Activated CD8-positive, alpha-beta memory T cell treated with anti-CD3 and anti-CD28 coated beads for 48 hours (primary cell): ENCODE measurements at regions not wholly inside any gene's neighbourhood (a gene's known extent, or its start where the extent isn't known, plus 50 kb on each side); places are given as distances from the start of the nearest gene placed in this dataset.
"Not testable (repeated sequence)": the region's sequence is repeated elsewhere in the genome, so short reads cannot be mapped to it uniquely, and the experiment has no call there.

Experiments
- DNase-seq, 3 experiments: peaks; one replicate each; pipeline ENCODE4 v3.0.0-alpha.2; 2020; ENCODE audit warnings: low read depth in 2 of 3, low spot score in 2 of 3

GRCh38 chr7:106382929-106383328, 98.1 kb upstream of the NAMPT start:
- DNase-seq, result no peak

- no peak for DNase-seq
These were observed 97.3 kb upstream of the NAMPT start for GRCh38 chr7:106382129-106382528.

GRCh38 chr7:106381252-106381651, 96.5 kb upstream of the NAMPT start:
- DNase-seq, result no peak

GRCh38 chr7:106377847-106378361, 93.1 kb upstream of the NAMPT start:
- no peak for DNase-seq

- no peak for DNase-seq
These were observed 91.4 kb upstream of the NAMPT start for GRCh38 chr7:106376026-106376799.

- DNase-seq, result no peak
These were observed 90.7 kb upstream of the NAMPT start for GRCh38 chr7:106375499-106375898.

GRCh38 chr7:106374437-106374836, 89.7 kb upstream of the NAMPT start:
- DNase-seq, result no peak

- no peak for DNase-seq
These were observed 88.0 kb upstream of the NAMPT start for GRCh38 chr7:106372595-106373318.

- DNase-seq, result no peak
These were observed 87.3 kb upstream of the NAMPT start for GRCh38 chr7:106372126-106372525.

GRCh38 chr7:106371629-106372028, 86.8 kb upstream of the NAMPT start:
- DNase-seq, result no peak

GRCh38 chr7:106370542-106370941, 85.8 kb upstream of the NAMPT start:
- DNase-seq, result no peak

- DNase-seq, result no peak
These were observed 85.0 kb upstream of the NAMPT start for GRCh38 chr7:106369816-106370215.

- no peak for DNase-seq
These were observed 84.6 kb upstream of the NAMPT start for GRCh38 chr7:106369352-106369751.

- DNase-seq, result no peak
These were observed 82.9 kb upstream of the NAMPT start for GRCh38 chr7:106367664-106368063.

GRCh38 chr7:106367018-106367420, 82.2 kb upstream of the NAMPT start:
- DNase-seq, result no peak

GRCh38 chr7:106365252-106366005, 80.6 kb upstream of the NAMPT start:
- no peak for DNase-seq

GRCh38 chr7:106362507-106362906, 77.7 kb upstream of the NAMPT start:
- not testable (repeated sequence) for DNase-seq

- no peak for DNase-seq
These were observed 73.4 kb upstream of the NAMPT start for GRCh38 chr7:106358103-106358663.

- DNase-seq, result no peak
These were observed 72.9 kb upstream of the NAMPT start for GRCh38 chr7:106357675-106358074.

- no peak for DNase-seq
These were observed 70.0 kb upstream of the NAMPT start for GRCh38 chr7:106354822-106355221.

GRCh38 chr7:106353944-106354343, 69.2 kb upstream of the NAMPT start:
- no peak for DNase-seq
